ENCODE measurements at regions not wholly inside any gene's neighbourhood (a gene's known extent, or its start where the extent isn't known, plus 50 kb on each side); places are given as distances from the start of the nearest gene placed in this dataset.

DNA sequence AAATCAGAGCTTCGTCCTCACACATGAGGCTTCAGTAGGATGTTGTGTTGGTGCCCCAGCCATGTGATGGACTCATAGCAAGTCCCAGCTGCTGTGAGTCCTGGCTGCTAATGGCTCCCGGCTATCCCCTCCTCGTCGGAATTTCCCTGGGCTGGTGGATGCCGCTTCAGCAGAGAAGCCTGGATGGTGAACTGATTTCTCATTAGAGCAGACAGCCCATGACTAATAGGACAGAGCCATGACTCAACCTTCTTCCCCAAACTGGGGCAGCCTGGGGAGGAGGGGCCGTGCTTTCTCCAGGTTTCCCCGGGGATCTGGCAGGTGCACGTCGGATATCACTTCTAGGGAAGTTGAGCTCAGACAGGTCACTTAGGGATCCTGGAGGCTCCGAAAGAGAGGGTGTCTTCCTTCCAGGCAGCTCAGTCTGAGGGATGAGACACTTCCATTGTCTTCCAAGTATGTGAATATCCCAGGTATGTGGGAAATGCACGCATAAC, 112.7 kb downstream of the ASMT start:
- H3K27ac ChIP-seq: no peak overlapping the region
- TF ChIP-seq, protein P1, sequence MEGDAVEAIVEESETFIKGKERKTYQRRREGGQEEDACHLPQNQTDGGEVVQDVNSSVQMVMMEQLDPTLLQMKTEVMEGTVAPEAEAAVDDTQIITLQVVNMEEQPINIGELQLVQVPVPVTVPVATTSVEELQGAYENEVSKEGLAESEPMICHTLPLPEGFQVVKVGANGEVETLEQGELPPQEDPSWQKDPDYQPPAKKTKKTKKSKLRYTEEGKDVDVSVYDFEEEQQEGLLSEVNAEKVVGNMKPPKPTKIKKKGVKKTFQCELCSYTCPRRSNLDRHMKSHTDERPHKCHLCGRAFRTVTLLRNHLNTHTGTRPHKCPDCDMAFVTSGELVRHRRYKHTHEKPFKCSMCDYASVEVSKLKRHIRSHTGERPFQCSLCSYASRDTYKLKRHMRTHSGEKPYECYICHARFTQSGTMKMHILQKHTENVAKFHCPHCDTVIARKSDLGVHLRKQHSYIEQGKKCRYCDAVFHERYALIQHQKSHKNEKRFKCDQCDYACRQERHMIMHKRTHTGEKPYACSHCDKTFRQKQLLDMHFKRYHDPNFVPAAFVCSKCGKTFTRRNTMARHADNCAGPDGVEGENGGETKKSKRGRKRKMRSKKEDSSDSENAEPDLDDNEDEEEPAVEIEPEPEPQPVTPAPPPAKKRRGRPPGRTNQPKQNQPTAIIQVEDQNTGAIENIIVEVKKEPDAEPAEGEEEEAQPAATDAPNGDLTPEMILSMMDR (conservative IDR thresholded peaks at IDR 0.05): no peak

DNA sequence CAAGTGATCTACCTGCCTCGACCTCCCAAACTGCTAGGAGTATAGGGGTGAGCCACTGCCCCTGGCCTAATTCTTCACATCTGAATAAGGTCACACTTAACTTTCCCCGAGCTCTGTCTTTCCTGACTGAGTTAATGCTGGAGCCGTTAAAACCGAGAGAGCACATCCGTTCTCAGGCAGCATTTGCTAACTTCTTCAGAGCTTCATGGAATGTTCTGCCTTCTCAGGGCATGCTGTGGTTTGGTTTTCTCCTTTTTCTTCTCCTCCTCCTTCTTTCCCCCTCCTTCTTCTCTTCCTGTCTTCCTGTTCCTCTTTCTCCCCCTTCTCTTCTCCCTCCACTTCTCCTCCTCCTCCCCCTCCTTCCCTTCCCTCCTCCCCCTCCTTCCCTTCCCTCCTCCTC, 119.9 kb downstream of the ASMT start:
- H3K27ac ChIP-seq: no peak overlapping the region
- TF ChIP-seq, protein P1 (conservative IDR thresholded peaks at IDR 0.05): no peak

DNA sequence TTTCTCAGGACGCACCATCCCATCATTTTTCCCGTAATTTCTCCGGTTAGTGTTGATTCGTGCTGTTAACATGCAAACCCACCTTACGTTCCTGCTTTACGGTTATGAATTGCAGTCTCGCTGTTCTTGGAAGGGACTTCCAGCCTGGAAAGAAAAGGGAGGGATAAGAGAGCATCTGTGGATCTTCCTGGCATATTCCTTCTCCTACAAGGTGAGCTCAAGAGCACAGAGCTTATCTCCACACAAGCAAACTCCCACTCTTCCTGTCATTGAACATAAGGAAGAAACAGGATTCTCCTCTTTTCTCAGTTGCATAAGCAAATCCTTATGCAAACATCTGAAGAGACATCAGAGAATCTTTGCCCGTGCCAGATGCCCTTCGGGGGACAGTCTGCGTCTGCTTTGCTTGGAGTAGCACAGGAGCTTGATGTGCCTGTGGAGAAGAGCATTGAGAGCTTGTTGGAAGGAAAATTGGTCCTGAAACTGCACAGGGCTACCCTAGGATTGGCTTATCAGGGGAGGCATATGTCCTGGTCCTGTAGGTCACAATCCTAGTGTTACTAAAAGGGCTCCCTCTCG, 127.0 kb downstream of the ASMT start:
- TF ChIP-seq, protein P1 (conservative IDR thresholded peaks at IDR 0.05): no peak
- H3K27ac ChIP-seq: no peak overlapping the region

DNA sequence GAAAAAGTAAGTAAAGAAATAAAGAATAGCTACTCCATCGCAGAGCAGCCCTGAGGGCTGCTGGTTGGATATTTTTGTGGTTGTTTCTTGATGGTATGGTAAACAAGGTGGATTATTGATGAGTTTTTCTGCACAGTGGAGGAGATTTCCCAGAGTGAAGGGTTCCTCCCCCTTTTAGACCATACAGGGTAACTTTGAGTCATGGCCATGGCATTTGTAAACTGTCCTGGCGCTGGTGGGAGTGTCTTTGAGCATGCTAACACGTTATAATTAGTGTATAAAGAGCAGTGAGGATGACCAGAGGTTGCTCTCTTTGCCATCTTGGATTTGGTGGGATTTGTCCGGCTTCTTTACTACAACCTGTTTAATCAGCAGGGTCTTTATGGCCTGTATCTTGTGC, 128.2 kb downstream of the ASMT start:
- TF ChIP-seq, protein P1 (conservative IDR thresholded peaks at IDR 0.05): no peak

DNA sequence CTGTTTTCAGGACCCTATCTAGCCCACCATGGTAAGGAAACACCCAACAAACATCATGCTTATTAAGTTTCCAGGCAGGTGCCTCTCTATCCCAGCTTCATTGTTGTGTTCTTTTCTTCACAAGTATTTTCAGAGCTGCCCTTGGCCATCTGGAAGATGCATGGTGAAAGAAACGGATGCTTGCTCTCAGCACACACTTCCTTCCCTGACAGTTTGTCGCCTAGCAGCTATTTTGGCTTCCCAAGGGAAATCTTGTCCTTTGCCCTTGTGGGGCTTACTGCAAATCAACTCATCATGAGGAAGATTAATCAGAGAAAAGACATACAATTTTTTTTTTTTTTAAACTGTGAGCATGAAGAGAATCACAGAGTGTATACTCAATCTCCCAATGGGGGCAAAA, 128.8 kb downstream of the ASMT start:
- H3K27ac ChIP-seq: no peak overlapping the region
- TF ChIP-seq, protein P1 (conservative IDR thresholded peaks at IDR 0.05): no peak

More for the DNA sequence above, 128.2 kb downstream of the ASMT start:
- no peak overlapping the region for H3K27ac ChIP-seq

DNA sequence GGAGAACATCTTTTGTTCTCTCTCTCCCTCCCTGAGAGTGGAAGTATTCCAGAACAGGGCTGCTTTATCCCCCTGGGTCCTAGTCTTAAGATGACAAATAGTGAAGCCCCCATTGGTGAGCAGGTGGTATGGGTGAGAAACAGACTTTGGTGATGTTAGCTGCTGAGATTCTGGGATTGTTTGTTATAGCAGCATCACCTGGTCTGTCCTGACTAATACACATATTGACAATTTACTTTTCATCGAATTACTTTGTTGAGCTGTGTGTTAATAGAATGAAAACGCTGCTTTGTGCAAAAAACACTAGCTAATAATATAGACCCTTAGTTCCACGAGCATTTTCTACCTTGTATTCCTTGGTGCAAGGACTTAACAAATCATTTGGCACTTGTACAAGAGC, 133.5 kb downstream of the ASMT start:
- TF ChIP-seq, protein P1 (conservative IDR thresholded peaks at IDR 0.05): no peak
- H3K27ac ChIP-seq: no peak overlapping the region

DNA sequence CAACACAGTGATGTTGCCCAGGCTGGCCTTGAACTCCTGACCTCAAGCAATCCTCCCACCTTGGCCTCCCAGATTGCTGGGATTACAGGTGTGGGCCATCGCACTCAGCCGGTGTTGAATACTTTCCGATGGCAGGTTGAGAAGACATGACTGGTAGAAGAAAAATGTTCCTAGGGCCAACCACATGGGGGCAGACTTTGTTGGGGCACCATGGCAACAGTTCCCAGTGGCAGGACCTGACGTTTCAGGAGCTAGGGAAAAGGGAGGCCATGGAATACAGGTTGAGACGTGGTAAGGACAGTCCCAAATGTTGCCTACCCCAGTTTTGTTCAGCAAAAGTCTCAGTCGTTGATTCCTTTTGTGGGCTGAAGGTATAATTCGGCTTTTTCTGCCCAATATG, 134.6 kb downstream of the ASMT start:
- no peak overlapping the region for H3K27ac ChIP-seq
- TF ChIP-seq, protein P1 (conservative IDR thresholded peaks at IDR 0.05): no peak; the same call in 1 of the 2 replicates
